GM06990 (cell line): ENCODE measurements at regions not wholly inside any gene's neighbourhood (a gene's known extent, or its start where the extent isn't known, plus 50 kb on each side); places are given as distances from the start of the nearest gene placed in this dataset.

ENCODE experiments used
- DNase-seq: peaks from one replicate; pipeline ENCODE4 v3.0.0-alpha.2; 2011; ENCODE audit not compliant: insufficient read length; ENCODE audit errors: extremely low read depth
- H3K27me3 ChIP-seq: replicated peaks from 2 replicates; pipeline ENCODE4 v1.6.0; 2011; ENCODE audit warnings: low read length; ENCODE audit not compliant: control insufficient read depth, insufficient read depth
- H3K36me3 ChIP-seq: 2 replicates; pipeline ENCODE4 v1.5.1; 2011; ENCODE audit warnings: low read length; ENCODE audit not compliant: control insufficient read depth, insufficient read depth
- H3K4me3 ChIP-seq: replicated peaks from 2 replicates; pipeline ENCODE4 v1.5.1; 2011; ENCODE audit warnings: low read depth, mild to moderate bottlenecking, control low read depth, low read length
- TF ChIP-seq, protein P1 (sequence below): IDR thresholded peaks from 2 replicates; pipeline ENCODE4 v1.5.1; 2011; ENCODE audit warnings: low read length, control low read depth, mild to moderate bottlenecking, inconsistent platforms; ENCODE audit not compliant: insufficient read depth, poor library complexity, severe bottlenecking

DNA sequence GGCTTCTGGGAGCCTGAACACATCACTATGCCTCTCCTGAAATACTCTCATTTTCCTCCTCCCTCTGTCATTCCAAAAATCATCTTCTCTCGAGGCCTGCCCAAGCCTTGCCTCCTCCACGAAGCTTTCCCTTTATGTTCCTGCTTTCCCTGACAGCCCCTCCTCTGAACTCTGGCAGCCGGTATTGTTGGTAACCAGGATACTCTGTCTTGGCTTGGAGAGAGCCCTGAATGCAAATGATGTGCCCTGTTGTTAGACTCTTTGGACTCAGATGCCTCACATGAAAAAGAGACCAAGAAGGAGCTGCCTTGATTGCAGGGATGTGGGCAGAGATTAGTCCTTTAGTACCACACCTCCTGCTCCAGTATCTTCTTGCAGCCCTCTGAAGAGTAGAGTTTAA is 138.5 kb upstream of the DLX2 start:
- Histone ChIP-seq H3K4me3 (no peak overlapping the region), H3K27me3 (no peaks in the 10 kb centered on the region; the same call in none of the 2 replicates), H3K36me3 (no peaks in the 10 kb centered on the region)
- TF ChIP-seq, protein P1, sequence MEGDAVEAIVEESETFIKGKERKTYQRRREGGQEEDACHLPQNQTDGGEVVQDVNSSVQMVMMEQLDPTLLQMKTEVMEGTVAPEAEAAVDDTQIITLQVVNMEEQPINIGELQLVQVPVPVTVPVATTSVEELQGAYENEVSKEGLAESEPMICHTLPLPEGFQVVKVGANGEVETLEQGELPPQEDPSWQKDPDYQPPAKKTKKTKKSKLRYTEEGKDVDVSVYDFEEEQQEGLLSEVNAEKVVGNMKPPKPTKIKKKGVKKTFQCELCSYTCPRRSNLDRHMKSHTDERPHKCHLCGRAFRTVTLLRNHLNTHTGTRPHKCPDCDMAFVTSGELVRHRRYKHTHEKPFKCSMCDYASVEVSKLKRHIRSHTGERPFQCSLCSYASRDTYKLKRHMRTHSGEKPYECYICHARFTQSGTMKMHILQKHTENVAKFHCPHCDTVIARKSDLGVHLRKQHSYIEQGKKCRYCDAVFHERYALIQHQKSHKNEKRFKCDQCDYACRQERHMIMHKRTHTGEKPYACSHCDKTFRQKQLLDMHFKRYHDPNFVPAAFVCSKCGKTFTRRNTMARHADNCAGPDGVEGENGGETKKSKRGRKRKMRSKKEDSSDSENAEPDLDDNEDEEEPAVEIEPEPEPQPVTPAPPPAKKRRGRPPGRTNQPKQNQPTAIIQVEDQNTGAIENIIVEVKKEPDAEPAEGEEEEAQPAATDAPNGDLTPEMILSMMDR, result no peak
- no peak for DNase-seq

- H3K36me3 ChIP-seq, result no peaks in the 10 kb centered on the region
- TF ChIP-seq, protein P1, result no peak
- DNase-seq, result no peak
- H3K4me3 ChIP-seq, result no peak overlapping the region
- H3K27me3 ChIP-seq, result no peaks in the 10 kb centered on the region
These were observed 139.8 kb upstream of the DLX2 start for GRCh38 chr2:172242471-172242870.

DNA sequence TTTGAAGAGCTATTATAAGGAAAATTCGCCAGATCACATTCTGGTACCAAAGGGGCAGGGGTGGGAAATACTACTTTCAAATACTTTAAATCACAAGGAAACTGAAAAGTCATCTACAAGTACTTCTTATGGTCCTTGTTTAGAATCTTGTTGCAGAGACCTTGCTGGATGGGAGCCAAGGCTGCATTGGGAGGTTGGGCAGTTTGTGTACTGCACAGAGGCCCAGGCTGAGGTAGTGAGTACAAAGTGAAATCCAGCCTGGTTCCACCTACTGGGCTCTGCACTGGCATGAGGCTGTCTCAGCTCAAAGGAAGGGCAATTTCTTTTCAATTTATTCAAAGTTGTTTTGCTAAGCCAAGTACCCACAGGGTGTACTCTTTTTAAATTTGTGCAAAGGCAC is 140.3 kb upstream of the DLX2 start:
- TF ChIP-seq, protein P1, result no peak
- no peak for DNase-seq
- H3K36me3 ChIP-seq, result no peaks in the 10 kb centered on the region
- H3K4me3 ChIP-seq, result no peak overlapping the region
- H3K27me3 ChIP-seq, result no peaks in the 10 kb centered on the region

DNA sequence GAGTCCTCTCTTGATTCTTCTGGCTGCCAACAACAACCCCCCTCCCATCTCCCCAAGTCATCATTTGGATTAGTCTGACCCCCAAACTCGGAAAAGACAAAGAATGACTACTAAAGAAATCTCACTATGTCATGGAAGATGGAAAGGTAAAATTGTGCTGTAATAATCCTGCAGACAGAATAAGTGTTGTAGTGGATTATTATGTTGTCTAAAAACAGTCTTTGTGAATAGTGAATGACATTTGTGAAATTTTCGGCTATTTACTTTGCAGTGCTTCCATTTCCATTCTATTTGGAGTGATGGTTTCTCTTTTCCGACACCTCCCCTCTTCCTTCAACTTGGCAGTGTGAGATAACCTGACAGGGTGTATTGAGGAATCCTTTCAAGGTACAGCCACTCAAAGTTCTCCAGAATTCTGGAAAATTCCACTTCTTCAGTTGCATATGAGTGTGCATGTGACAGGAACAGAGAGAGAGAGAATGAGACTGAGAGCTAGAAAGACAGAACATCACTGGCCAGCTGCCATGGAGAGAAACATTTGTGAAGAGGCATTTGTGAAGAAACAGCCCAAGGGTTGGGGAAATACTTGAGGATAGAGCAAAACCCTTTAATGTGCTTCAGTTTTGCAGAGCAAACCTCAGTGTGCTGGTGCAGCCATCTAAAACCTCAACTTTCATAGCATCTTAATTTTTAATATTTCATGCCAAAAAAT is 141.9 kb upstream of the DLX2 start:
- TF ChIP-seq, protein P1, result no peak
- Histone ChIP-seq H3K27me3 (no peaks in the 10 kb centered on the region), H3K4me3 (no peak overlapping the region), H3K36me3 (no peaks in the 10 kb centered on the region)
- no peak for DNase-seq

GRCh38 chr2:172246649-172247048 is 143.9 kb upstream of the DLX2 start:
- Histone ChIP-seq H3K36me3 (no peaks in the 10 kb centered on the region), H3K27me3 (no peaks in the 10 kb centered on the region), H3K4me3 (no peak overlapping the region)
- TF ChIP-seq, protein P1, result no peak
- DNase-seq, result no peak

GRCh38 chr2:172247203-172247602 is 144.5 kb upstream of the DLX2 start:
- TF ChIP-seq, protein P1, result no peak
- Histone ChIP-seq H3K36me3 (no peaks in the 10 kb centered on the region), H3K27me3 (no peaks in the 10 kb centered on the region), H3K4me3 (no peak overlapping the region)
- DNase-seq, result no peak
